ENCODE measurements at regions not wholly inside any gene's neighbourhood (a gene's known extent, or its start where the extent isn't known, plus 50 kb on each side); places are given as distances from the start of the nearest gene placed in this dataset.
"Not testable (repeated sequence)": the region's sequence is repeated elsewhere in the genome, so short reads cannot be mapped to it uniquely, and the experiment has no call there.

- H3K27me3 ChIP-seq (ENCODE audit: control insufficient read depth, insufficient read depth, low read length): no peaks in the 10 kb centered on the region
- H3K4me1 ChIP-seq: no peaks in the 10 kb centered on the region
- no peak overlapping the region for H3K4me3 ChIP-seq (ENCODE audit: low read depth, low read length)
- H3K36me3 ChIP-seq (ENCODE audit: control insufficient read depth, insufficient read depth, low read length): no peaks in the 10 kb centered on the region
- no peaks in the 10 kb centered on the region for H3K79me2 ChIP-seq
- H2AFZ ChIP-seq: no peak overlapping the region
- no peak overlapping the region for H3K4me2 ChIP-seq (ENCODE audit: low read length)
- no peak for TF ChIP-seq CTCF (IDR thresholded peaks at IDR 0.05)
- no peak overlapping the region for H3K27ac ChIP-seq
- no peak overlapping the region for H3K9ac ChIP-seq
- no peaks in the 10 kb centered on the region for H3K9me3 ChIP-seq (ENCODE audit: control insufficient read depth, low read length)
These were observed 970.9 kb downstream of the TAF11L14 start for GRCh38 chr5:18605186-18605585.

GRCh38 chr5:18607570-18607969 lies 973.3 kb downstream of the TAF11L14 start:
- no peak overlapping the region for H3K9ac ChIP-seq
- no peak overlapping the region for H2AFZ ChIP-seq
- H3K9me3 ChIP-seq (ENCODE audit: control insufficient read depth, low read length): no peaks in the 10 kb centered on the region
- H3K27ac ChIP-seq: no peak overlapping the region
- no peaks in the 10 kb centered on the region for H3K27me3 ChIP-seq (ENCODE audit: control insufficient read depth, insufficient read depth, low read length)
- no peak overlapping the region for H3K4me2 ChIP-seq (ENCODE audit: low read length)
- H3K4me1 ChIP-seq: no peaks in the 10 kb centered on the region
- no peaks in the 10 kb centered on the region for H3K36me3 ChIP-seq (ENCODE audit: control insufficient read depth, insufficient read depth, low read length)
- no peak for TF ChIP-seq CTCF (IDR thresholded peaks at IDR 0.05)
- no peak overlapping the region for H3K4me3 ChIP-seq (ENCODE audit: low read depth, low read length)
- H3K79me2 ChIP-seq: no peaks in the 10 kb centered on the region

- not testable (repeated sequence) for H2AFZ ChIP-seq; H3K9me3 ChIP-seq (ENCODE audit: control insufficient read depth, low read length); H3K4me1 ChIP-seq; H3K79me2 ChIP-seq; H3K27ac ChIP-seq; H3K9ac ChIP-seq; H3K4me3 ChIP-seq (ENCODE audit: low read depth, low read length); H3K36me3 ChIP-seq (ENCODE audit: control insufficient read depth, insufficient read depth, low read length); H3K4me2 ChIP-seq (ENCODE audit: low read length); H3K27me3 ChIP-seq (ENCODE audit: control insufficient read depth, insufficient read depth, low read length)
These were observed 982.9 kb downstream of the TAF11L14 start for GRCh38 chr5:18617191-18617590.

GRCh38 chr5:18630458-18631045 lies 996.3 kb downstream of the TAF11L14 start:
- no peak for TF ChIP-seq CTCF (IDR thresholded peaks at IDR 0.05)
- Histone ChIP-seq H3K27ac (no peak overlapping the region), H2AFZ (no peak overlapping the region), H3K79me2 (no peaks in the 10 kb centered on the region), H3K4me3 (ENCODE audit: low read depth, low read length) (no peak overlapping the region), H3K9me3 (ENCODE audit: control insufficient read depth, low read length) (no peaks in the 10 kb centered on the region), H3K4me2 (ENCODE audit: low read length) (no peak overlapping the region), H3K36me3 (ENCODE audit: control insufficient read depth, insufficient read depth, low read length) (no peaks in the 10 kb centered on the region), H3K27me3 (ENCODE audit: control insufficient read depth, insufficient read depth, low read length) (no peaks in the 10 kb centered on the region), H3K4me1 (no peaks in the 10 kb centered on the region), H3K9ac (no peak overlapping the region)

- Histone ChIP-seq H3K36me3 (ENCODE audit: control insufficient read depth, insufficient read depth, low read length) (no peaks in the 10 kb centered on the region), H3K9ac (no peak overlapping the region), H3K79me2 (no peaks in the 10 kb centered on the region), H3K27me3 (ENCODE audit: control insufficient read depth, insufficient read depth, low read length) (no peaks in the 10 kb centered on the region), H3K4me2 (ENCODE audit: low read length) (no peak overlapping the region), H3K4me3 (ENCODE audit: low read depth, low read length) (no peak overlapping the region), H3K27ac (no peak overlapping the region), H2AFZ (no peak overlapping the region), H3K9me3 (ENCODE audit: control insufficient read depth, low read length) (no peaks in the 10 kb centered on the region), H3K4me1 (no peaks in the 10 kb centered on the region)
- no peak for TF ChIP-seq CTCF (IDR thresholded peaks at IDR 0.05)
These were observed 1018.4 kb downstream of the TAF11L14 start for GRCh38 chr5:18652404-18653215.
